Endothelial cell of umbilical vein (primary cell): ENCODE measurements at regions not wholly inside any gene's neighbourhood (a gene's known extent, or its start where the extent isn't known, plus 50 kb on each side); places are given as distances from the start of the nearest gene placed in this dataset.

Experiments used
- BruUV-seq: library from RNA; stranded (reverse); fragments of 400-500 nt; replicated peaks from 2 replicates; lab custom pipeline; 2021; lab: Mats Ljungman, UMichigan
- CTCF ChIA-PET: fragments of 300-600, 350-600 bp; sonication (Branson Sonifier 250); formaldehyde crosslinking; loops from one replicate; lab custom pipeline; 2021; ENCODE audit warnings: antibody characterized with exemption, inconsistent platforms; lab: Charles Lee
- POLR2A ChIA-PET: fragments of 300-600, 350-600 bp; sonication (Branson Sonifier 250); formaldehyde crosslinking; loops from one replicate; lab custom pipeline; 2021; ENCODE audit warnings: antibody characterized with exemption, inconsistent platforms; lab: Charles Lee
- DNase-seq: peaks from one replicate; pipeline ENCODE4 v3.0.0-alpha.2; 2011; ENCODE audit warnings: low read depth, low spot score
- FAIRE-seq: peaks from 2 replicates; lab custom pipeline; 2011; peaks lifted over from hg19 to GRCh38; lab: Jason Lieb, UNC
- H2AFZ ChIP-seq: 2 replicates; pipeline ENCODE4 v1.6.0; 2012; ENCODE audit warnings: low read depth, low read length, control low read depth, inconsistent platforms
- H3K27ac ChIP-seq: 2 replicates; pipeline ENCODE4 v1.5.1; 2011; ENCODE audit warnings: low read depth, mild to moderate bottlenecking, control low read depth, low read length, moderate library complexity; ENCODE audit not compliant: insufficient read depth
- H3K27me3 ChIP-seq, 2 experiments: 2 replicates each; pipeline versions ENCODE4 v1.6.0 to v1.6.1; 2011; ENCODE audit warnings: low read length in 2 of 2, mixed read lengths in 1 of 2; ENCODE audit not compliant: control insufficient read depth in 2 of 2, insufficient read depth in 2 of 2
- H3K36me3 ChIP-seq, 2 experiments: 2 replicates in 1 of 2; 3 replicates in 1 of 2; pipeline ENCODE4 v1.5.1; 2011; ENCODE audit warnings: low read length in 2 of 2, mild to moderate bottlenecking in 1 of 2, moderate library complexity in 1 of 2; ENCODE audit not compliant: control insufficient read depth in 2 of 2, insufficient read depth in 2 of 2; ENCODE audit errors: extremely low read depth in 1 of 2
- H3K4me1 ChIP-seq: 3 replicates; pipeline ENCODE4 v1.5.1; 2011; ENCODE audit warnings: mild to moderate bottlenecking, low read length; ENCODE audit not compliant: control insufficient read depth, insufficient read depth; ENCODE audit errors: extremely low read depth
- H3K4me2 ChIP-seq: 2 replicates; pipeline ENCODE4 v1.6.1; 2011; ENCODE audit warnings: low read length, control low read depth, mixed read lengths; ENCODE audit not compliant: insufficient read depth
- H3K4me3 ChIP-seq, 3 experiments: fragments of 200-600 bp in 1 of 3; sonication (generic), shearing (Covaris generic) in 1 of 3; replicated peaks in 1 of 3; 2 replicates each; pipeline ENCODE4 v1.5.1; 2011 to 2016; ENCODE audit warnings: control low read depth in 3 of 3, low read length in 3 of 3, mild to moderate bottlenecking in 2 of 3, inconsistent platforms in 1 of 3, low read depth in 1 of 3, moderate library complexity in 1 of 3; ENCODE audit not compliant: insufficient read depth in 1 of 3
- H3K79me2 ChIP-seq: 2 replicates; pipeline ENCODE4 v1.6.0; 2012; ENCODE audit warnings: low read length, inconsistent platforms; ENCODE audit not compliant: control insufficient read depth, insufficient read depth
- H3K9ac ChIP-seq: replicated peaks from 2 replicates; pipeline ENCODE3; 2011; ENCODE audit warnings: low read length, control low read depth; ENCODE audit not compliant: insufficient read depth; ENCODE audit errors: extremely low read depth
- H3K9me1 ChIP-seq: replicated peaks from 3 replicates; pipeline ENCODE4 v1.6.0; 2011; ENCODE audit warnings: mild to moderate bottlenecking, low read length; ENCODE audit not compliant: control insufficient read depth, insufficient read depth; ENCODE audit errors: extremely low read depth
- H3K9me3 ChIP-seq: replicated peaks from 2 replicates; pipeline ENCODE4 v1.5.1; 2012; ENCODE audit warnings: low read length, inconsistent platforms; ENCODE audit not compliant: control insufficient read depth, insufficient read depth
- H4K20me1 ChIP-seq: replicated peaks from 2 replicates; pipeline ENCODE3; 2011; ENCODE audit warnings: mild to moderate bottlenecking, low read length; ENCODE audit not compliant: control insufficient read depth, insufficient read depth; ENCODE audit errors: extremely low read depth
- EZH2 ChIP-seq: IDR thresholded peaks from 2 replicates; pipeline ENCODE4 v1.6.1; 2012; ENCODE audit warnings: borderline replicate concordance, low read depth, mild to moderate bottlenecking, moderate library complexity, low read length, inconsistent platforms; ENCODE audit not compliant: severe bottlenecking
- FOS ChIP-seq: IDR thresholded peaks from 2 replicates; pipeline ENCODE4 v1.6.1; 2011; ENCODE audit warnings: mild to moderate bottlenecking, low read length, moderate library complexity, borderline replicate concordance; ENCODE audit not compliant: insufficient read depth
- GATA2 ChIP-seq: IDR thresholded peaks from 2 replicates; pipeline ENCODE4 v1.7.0; 2011; ENCODE audit warnings: low read depth, mild to moderate bottlenecking, moderate library complexity, mixed read lengths, low read length; ENCODE audit not compliant: insufficient read length, insufficient read depth
- JUN ChIP-seq: IDR thresholded peaks from 2 replicates; pipeline ENCODE4 v1.6.1; 2011; ENCODE audit warnings: borderline replicate concordance, low read depth; ENCODE audit not compliant: insufficient read length, insufficient read depth
- MYC ChIP-seq: IDR thresholded peaks from one replicate; pipeline ENCODE4 v1.6.1; 2011; ENCODE audit warnings: mild to moderate bottlenecking, low read depth, low read length
- POLR2A ChIP-seq: IDR thresholded peaks from 2 replicates; pipeline ENCODE4 v1.6.1; 2012; ENCODE audit warnings: low read depth, mild to moderate bottlenecking, control low read depth, low read length
- POLR2AphosphoS5 ChIP-seq: IDR thresholded peaks from 2 replicates; pipeline ENCODE4 v1.6.1; 2012; ENCODE audit warnings: low read depth, mild to moderate bottlenecking, control low read depth, low read length, moderate library complexity; ENCODE audit not compliant: insufficient read depth
- dilution Hi-C: fragments of 300-500 bp; cut with MboI; formaldehyde crosslinking; loops from one replicate; pipeline ENCODE4 v1.15.0; 2019; ENCODE audit warnings: low sequenced_read_pairs; ENCODE audit not compliant: extremely low pct_ligation_motif_present
- intact Hi-C: fragments of 100-400 bp; cut with micrococcal nuclease; formaldehyde crosslinking; loops from one replicate; pipeline ENCODE4 v1.10.0; 2022
- TF ChIP-seq, protein P1 (sequence below), 2 donors: IDR thresholded peaks; 1 replicate in 1 of 2; 2 replicates in 1 of 2; pipeline ENCODE4 v1.5.1; 2011; ENCODE audit warnings: low read length in 2 of 2, mild to moderate bottlenecking in 2 of 2, moderate library complexity in 2 of 2, control low read depth in 1 of 2, inconsistent platforms in 1 of 2, low read depth in 1 of 2; ENCODE audit not compliant: insufficient read depth in 1 of 2; ENCODE audit errors: extremely low read depth in 1 of 2
- TF ChIP-seq, protein P2 (sequence below): IDR thresholded peaks from 2 replicates; pipeline ENCODE4 v1.6.1; 2011; ENCODE audit not compliant: insufficient read depth, insufficient read length

DNA sequence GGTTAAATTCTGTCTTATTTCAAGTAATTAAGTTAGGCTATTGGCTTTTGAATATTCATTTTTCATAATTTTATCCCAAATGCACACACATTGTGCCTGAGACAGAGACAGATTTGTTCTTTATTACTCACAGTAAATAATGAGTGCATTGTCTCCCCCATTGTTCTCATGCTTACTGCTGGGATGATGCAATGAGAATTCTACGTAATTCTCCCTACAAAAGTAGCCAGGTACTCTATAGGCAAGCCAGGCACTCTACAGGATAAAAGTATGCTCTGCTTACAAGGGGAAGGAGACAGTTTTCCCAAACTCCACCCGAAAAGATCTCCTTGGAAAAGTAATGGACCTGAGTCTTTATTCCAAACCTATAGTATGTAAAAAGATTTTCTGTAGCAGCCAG is 1890.7 kb upstream of the PCDH10 start:
- H3K27me3 ChIP-seq, result no peaks in the 10 kb centered on the region
- no peak overlapping the region for H3K4me2 ChIP-seq
- no peaks in the 10 kb centered on the region for H3K9me3 ChIP-seq
- ChIA-PET CTCF (no interaction called here), POLR2A (no interaction called here)
- BruUV-seq, result no TSS peak
- no peak overlapping the region for H3K27ac ChIP-seq
- H3K36me3 ChIP-seq, result no peaks in the 10 kb centered on the region
- no peak overlapping the region for H3K4me3 ChIP-seq
- TF ChIP-seq POLR2A, result no peak
- no peak for TF ChIP-seq GATA2
- TF ChIP-seq, protein P1, sequence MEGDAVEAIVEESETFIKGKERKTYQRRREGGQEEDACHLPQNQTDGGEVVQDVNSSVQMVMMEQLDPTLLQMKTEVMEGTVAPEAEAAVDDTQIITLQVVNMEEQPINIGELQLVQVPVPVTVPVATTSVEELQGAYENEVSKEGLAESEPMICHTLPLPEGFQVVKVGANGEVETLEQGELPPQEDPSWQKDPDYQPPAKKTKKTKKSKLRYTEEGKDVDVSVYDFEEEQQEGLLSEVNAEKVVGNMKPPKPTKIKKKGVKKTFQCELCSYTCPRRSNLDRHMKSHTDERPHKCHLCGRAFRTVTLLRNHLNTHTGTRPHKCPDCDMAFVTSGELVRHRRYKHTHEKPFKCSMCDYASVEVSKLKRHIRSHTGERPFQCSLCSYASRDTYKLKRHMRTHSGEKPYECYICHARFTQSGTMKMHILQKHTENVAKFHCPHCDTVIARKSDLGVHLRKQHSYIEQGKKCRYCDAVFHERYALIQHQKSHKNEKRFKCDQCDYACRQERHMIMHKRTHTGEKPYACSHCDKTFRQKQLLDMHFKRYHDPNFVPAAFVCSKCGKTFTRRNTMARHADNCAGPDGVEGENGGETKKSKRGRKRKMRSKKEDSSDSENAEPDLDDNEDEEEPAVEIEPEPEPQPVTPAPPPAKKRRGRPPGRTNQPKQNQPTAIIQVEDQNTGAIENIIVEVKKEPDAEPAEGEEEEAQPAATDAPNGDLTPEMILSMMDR (IDR thresholded peaks at IDR 0.05; ENCODE audit: extremely low read depth in 1 of 2, insufficient read depth in 1 of 2, low read depth in 1 of 2, low read length in 2 of 2), result no peak
- no peak for TF ChIP-seq MYC
- no peak for TF ChIP-seq EZH2
- TF ChIP-seq, protein P2, sequence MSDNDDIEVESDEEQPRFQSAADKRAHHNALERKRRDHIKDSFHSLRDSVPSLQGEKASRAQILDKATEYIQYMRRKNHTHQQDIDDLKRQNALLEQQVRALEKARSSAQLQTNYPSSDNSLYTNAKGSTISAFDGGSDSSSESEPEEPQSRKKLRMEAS, result no peak
- no peak overlapping the region for H3K9ac ChIP-seq
- dilution Hi-C loops, result no loop called here
- FAIRE-seq (no peak), DNase-seq (no peak)
- H3K4me1 ChIP-seq, result no peaks in the 10 kb centered on the region
- no peaks in the 10 kb centered on the region for H4K20me1 ChIP-seq
- H3K9me1 ChIP-seq, result no peaks in the 10 kb centered on the region
- no peak overlapping the region for H2AFZ ChIP-seq
- no peaks in the 10 kb centered on the region for H3K79me2 ChIP-seq
- intact Hi-C loops, result no loop called here

DNA sequence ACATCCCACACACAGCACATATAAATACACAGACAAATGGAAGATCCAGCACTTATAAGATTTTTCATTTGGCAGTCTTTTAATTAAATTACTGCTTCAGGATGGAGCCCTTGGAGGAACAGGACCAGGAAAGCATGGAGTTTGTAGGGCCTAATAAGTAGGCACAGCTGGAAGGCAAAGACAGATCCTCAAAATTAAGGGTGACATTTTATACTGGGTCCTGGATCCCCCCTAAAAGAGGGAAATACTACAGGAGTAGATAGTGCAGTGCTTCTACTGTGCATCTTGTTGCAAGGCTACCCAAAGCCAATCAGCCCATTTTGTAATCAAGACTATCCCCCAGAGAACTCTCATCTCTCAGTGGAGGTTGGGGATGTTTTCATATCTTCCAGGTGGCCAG is 1860.7 kb upstream of the PCDH10 start:
- dilution Hi-C loops (no loop called here), intact Hi-C loops (no loop called here)
- H3K27me3 ChIP-seq, result no peaks in the 10 kb centered on the region
- H4K20me1 ChIP-seq, result no peaks in the 10 kb centered on the region
- ChIA-PET CTCF (interaction anchor here (1.4 kb wide), 1 partner anchor 21 kb away, joined by 3 read pairs; no protein-coding TSS in a partner anchor), POLR2A (no interaction called here)
- no peak for DNase-seq
- no peak overlapping the region for H3K4me2 ChIP-seq
- FAIRE-seq, result no peak
- H3K4me1 ChIP-seq, result no peaks in the 10 kb centered on the region
- no peak overlapping the region for H2AFZ ChIP-seq
- no TSS peak for BruUV-seq
- no peaks in the 10 kb centered on the region for H3K79me2 ChIP-seq
- H3K9me3 ChIP-seq, result peaks cover 2% of the 10 kb centered on the region
- TF ChIP-seq, protein P2, result no peak
- TF ChIP-seq JUN, result no peak
- no peak for TF ChIP-seq EZH2
- TF ChIP-seq, protein P1 (IDR thresholded peaks at IDR 0.05; ENCODE audit: extremely low read depth in 1 of 2, insufficient read depth in 1 of 2, low read depth in 1 of 2, low read length in 2 of 2), result no peak
- TF ChIP-seq POLR2A, result no peak
- no peak for TF ChIP-seq MYC
- TF ChIP-seq GATA2, result no peak
- TF ChIP-seq FOS, result no peak
- TF ChIP-seq POLR2AphosphoS5, result no peak
- H3K9ac ChIP-seq, result no peak overlapping the region
- no peak overlapping the region for H3K4me3 ChIP-seq
- H3K36me3 ChIP-seq, result no peaks in the 10 kb centered on the region
- H3K9me1 ChIP-seq, result no peaks in the 10 kb centered on the region
- H3K27ac ChIP-seq, result no peak overlapping the region
